ENCODE measurements at regions not wholly inside any gene's neighbourhood (a gene's known extent, or its start where the extent isn't known, plus 50 kb on each side); places are given as distances from the start of the nearest gene placed in this dataset.

- no peak for TF ChIP-seq GATA2 (IDR thresholded peaks at IDR 0.05; ENCODE audit: low read depth, low read length)
- no peak for TF ChIP-seq GATA3 (IDR thresholded peaks at IDR 0.05; ENCODE audit: low read depth, low read length)
Observed at GRCh38 chr3:118818386-118818785, 216.3 kb downstream of the IGSF11 start.
